Stimulated activated CD4-positive, alpha-beta T cell treated with anti-CD3 and anti-CD28 coated beads, Interleukin-2, amount 100 ng/mL, for 24 hours (primary cell): ENCODE measurements at regions not wholly inside any gene's neighbourhood (a gene's known extent, or its start where the extent isn't known, plus 50 kb on each side); places are given as distances from the start of the nearest gene placed in this dataset.
"Not testable (repeated sequence)": the region's sequence is repeated elsewhere in the genome, so short reads cannot be mapped to it uniquely, and the experiment has no call there.

ENCODE experiments used
- DNase-seq, 2 donors: peaks; one replicate each; pipeline ENCODE4 v3.0.0-alpha.2; 2020

- DNase-seq, result no peak
Measured at GRCh38 chr2:88396209-88396608, 56.3 kb downstream of the FOXI3 start.

DNA sequence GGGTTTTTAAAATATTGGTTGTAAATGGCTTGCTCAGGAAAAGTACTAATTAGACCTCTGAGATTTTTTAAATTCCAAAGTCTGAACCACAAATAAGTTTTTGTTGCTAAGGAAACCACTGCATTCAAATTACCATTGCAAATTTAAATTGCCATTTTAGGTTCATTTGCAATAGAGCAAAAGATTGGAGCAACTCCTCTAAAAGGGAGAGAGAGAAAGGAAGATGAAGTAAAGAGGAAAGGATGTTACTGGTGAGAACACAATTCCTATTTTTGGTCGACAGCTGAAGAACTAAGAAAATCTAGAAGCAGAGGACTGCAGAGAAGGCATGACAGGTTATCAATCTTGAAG is 74.9 kb downstream of the FOXI3 start:
- no peak for DNase-seq

DNA sequence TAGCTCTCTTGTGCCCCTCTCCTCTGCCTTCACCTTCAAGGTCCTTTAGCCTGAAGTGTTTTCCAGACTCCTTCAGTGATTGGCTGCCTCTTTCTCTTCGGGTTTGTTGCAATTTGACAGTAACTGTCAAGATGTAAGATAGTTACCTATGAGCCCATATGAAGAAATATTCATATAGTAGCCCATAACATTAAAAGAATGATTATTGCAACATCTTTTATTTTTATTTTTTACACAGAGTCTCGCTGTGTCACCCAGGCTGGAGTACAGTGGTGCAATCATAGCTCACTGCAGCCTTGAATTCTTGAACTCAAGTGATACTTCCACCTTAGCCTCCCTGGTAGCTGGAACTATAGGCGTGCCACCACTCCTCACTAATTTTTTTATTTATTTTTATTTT is 80.5 kb downstream of the FOXI3 start:
- no peak for DNase-seq

- not testable (repeated sequence) for DNase-seq
Measured at GRCh38 chr2:88365408-88365807, 87.1 kb downstream of the FOXI3 start.

DNA sequence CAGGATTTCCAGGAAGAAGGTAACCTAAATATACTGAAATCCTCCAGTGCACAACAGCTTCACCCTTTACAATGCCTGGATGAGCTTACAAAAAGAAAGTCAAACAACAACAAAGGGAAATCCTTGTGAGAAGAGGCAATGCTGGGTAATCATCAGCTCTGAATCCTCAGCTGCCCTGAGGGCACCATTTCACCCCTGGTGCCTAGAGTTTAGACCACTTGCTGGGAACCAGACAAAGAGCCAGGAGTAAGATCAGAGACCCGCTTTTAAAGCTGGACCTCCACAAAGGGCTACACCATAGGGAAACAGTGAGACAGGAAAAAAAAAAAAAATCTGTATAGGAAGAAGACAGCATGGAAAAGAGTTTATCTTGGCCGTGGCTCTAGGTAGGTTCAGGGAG is 97.0 kb downstream of the FOXI3 start:
- no peak for DNase-seq

- no peak for DNase-seq
Measured at GRCh38 chr2:88351249-88351601, 101.3 kb downstream of the FOXI3 start.

- DNase-seq, result peak; percentile 80 to 81
Measured at GRCh38 chr2:88350331-88351248, 101.9 kb downstream of the FOXI3 start.

- no peak for DNase-seq
Measured at GRCh38 chr2:88345842-88346241, 106.7 kb downstream of the FOXI3 start.

DNA sequence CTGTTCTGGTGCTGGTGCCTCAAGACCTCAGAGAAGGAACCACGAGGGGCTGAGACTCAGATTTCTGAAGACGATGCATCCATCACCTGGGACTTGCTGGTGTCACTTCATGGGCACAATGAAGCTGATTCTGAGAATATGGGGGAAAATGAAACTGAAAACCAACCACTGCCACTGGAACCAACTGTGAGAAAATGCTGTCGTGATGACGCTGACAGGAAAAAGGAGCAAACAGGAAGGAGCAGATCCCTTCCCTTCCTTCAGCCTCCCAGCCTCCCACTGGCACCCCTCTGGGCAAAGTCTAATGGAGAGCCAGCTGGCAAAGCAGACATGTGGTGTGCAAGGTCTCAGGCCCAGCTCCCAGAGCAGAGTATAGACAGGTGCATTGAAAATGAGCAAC is 109.7 kb downstream of the FOXI3 start:
- DNase-seq, result no peak

DNA sequence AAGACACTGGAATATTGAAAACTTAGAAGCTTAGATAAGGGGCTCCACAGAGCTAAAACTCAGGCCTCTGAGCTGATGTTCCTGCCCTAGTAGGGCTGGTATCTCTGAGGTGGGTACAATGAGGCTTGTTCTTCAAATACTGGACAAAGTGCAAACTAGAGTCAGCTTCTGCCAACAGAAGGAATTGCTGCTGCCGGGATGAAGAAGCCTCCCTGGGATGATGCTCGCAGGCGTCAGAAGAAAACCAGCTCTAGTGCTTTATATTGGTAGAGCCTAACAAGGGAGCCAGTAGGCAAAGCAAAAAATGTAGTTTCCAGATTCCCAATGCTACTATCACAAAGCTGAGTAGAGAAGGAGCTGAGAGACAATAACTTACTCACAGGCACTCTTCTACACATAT is 118.1 kb downstream of the FOXI3 start:
- no peak for DNase-seq

- no peak for DNase-seq
Measured at GRCh38 chr2:88331239-88331638, 121.3 kb downstream of the FOXI3 start.

DNA sequence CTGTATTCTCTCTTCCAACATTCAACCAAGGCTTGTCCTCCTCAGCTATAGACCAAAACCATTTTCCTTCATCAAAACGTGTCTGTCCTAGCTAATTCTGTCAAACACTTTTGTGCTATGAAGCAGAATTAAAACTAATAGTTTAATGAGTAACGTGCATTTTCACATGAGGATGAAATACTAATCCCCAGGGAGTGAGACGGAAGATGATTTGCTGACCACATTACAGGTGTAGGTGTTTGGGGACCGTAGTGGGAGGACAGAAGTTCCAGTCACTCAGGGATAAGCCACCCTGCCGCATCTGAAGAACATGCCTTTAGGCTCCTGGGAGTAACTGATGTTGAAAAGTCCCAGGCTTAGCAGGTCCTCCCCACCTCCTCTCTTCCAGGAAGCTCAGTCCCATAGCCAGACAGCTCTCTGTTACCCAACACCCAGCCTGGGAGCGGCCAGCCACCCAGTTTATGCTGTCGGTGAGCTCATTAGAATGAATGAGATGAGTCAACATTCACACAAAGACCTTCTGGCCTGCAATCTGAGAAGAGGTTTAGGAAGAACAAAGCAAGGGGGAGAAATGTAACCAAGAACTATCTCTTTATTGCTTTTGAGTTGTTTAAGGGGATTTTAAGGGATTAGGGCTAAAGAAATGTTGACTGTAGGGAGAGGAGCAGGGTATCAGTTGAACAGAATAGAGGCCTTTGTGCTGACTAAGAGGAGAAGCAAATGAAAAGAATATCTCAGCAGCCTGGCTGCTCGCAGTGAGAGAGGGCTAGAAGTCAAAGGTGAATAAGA is 122.5 kb downstream of the FOXI3 start:
- DNase-seq, result no peak

- no peak for DNase-seq
Measured at GRCh38 chr2:88321449-88322248, 130.8 kb downstream of the FOXI3 start.

DNA sequence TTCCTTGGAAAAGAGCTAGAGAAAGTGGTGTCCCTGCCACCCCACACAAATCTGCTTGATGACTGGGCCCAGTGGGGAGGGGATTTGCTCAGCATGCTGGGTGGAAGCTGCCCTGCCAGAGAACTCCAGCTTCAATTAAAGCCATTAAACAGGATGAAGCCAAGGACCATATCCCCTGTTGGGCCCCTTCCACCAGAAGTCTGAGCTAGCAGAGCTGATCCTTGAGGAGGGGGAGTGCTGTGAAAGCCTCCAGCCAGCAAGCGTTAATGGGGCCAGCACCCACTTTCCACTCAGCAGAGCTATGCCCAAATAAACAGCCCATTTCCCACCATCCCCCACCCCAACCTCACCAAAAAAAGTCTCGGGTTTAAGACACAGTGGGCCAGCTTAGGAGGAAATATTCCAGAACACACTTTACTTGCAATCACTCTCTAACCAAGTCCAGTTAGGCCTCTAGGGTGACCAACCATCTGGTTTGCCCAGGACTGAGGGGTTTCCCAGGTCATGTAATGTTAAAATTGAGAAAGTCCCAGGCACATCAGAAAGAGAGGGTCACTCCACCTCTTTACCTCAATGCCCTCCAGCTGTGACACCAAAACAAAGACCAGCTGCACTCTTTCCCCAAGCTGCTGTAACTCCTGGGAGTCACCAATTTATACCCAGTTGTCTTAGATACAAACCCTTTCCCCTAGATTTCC is 132.3 kb downstream of the FOXI3 start:
- DNase-seq, result no peak

DNA sequence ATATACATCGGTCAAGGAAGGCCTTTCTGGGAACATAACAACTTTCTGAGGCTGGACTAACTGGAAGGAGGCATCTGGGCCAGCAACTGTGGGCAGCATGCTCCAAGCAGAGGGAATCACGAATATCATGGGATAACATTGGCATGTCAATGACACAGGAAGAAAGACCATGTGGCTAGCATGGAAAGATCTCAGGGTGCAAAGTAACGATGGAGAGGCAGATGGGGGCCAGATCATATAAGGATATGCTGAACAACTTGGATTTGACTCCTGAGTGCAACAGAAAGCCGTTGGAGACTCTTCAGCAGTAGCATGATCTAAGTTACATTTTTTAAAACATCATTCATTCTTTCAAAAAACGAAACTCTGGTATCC is 133.6 kb downstream of the FOXI3 start:
- no peak for DNase-seq

GRCh38 chr2:88318071-88318955 is 134.2 kb downstream of the FOXI3 start:
- DNase-seq, result no peak

- DNase-seq, result no peak
Measured at GRCh38 chr2:88310787-88311186, 140.6 kb downstream of the THNSL2 start.

- peak; percentile 18 to 25 for DNase-seq
Measured at GRCh38 chr2:88307817-88308216, 137.7 kb downstream of the THNSL2 start.

GRCh38 chr2:88303865-88304264 is 133.7 kb downstream of the THNSL2 start:
- DNase-seq, result no peak

GRCh38 chr2:88296247-88296646 is 126.1 kb downstream of the THNSL2 start:
- no peak for DNase-seq

- DNase-seq, result no peak
Measured at GRCh38 chr2:88283886-88284592, 113.9 kb downstream of the THNSL2 start.
